Lower lobe of right lung (tissue), 2 donors: ENCODE measurements at regions not wholly inside any gene's neighbourhood (a gene's known extent, or its start where the extent isn't known, plus 50 kb on each side); places are given as distances from the start of the nearest gene placed in this dataset.

ENCODE experiments used
- ATAC-seq, 2 donors: fragments of 200-7000 bp; cut with Tn5 transposase; one replicate each; pipeline ENCODE4 v1.9.1; 2020 to 2022; ENCODE audit warnings: mild to moderate bottlenecking in 2 of 2, moderate library complexity in 2 of 2
- DNase-seq: peaks from one replicate; pipeline ENCODE4 v3.0.0-alpha.2; 2020
- H3K27ac ChIP-seq: fragments of 200-600 bp; one replicate; pipeline ENCODE4 v1.8.0; 2022
- H3K27me3 ChIP-seq: fragments of 200-600 bp; one replicate; pipeline ENCODE4 v1.8.0; 2022; ENCODE audit warnings: low read depth
- H3K36me3 ChIP-seq: fragments of 200-600 bp; one replicate; pipeline ENCODE4 v1.8.0; 2022; ENCODE audit warnings: mild to moderate bottlenecking
- H3K4me1 ChIP-seq: fragments of 200-600 bp; one replicate; pipeline ENCODE4 v1.8.0; 2022
- H3K4me3 ChIP-seq: fragments of 200-600 bp; one replicate; pipeline ENCODE4 v1.8.0; 2022; ENCODE audit warnings: mild to moderate bottlenecking
- H3K9me3 ChIP-seq: fragments of 200-600 bp; one replicate; pipeline ENCODE4 v1.8.0; 2022
- intact Hi-C: fragments of 100-400 bp; cut with DNase I; formaldehyde crosslinking; loops from one replicate; pipeline ENCODE4 v1.11.0; 2022
- TF ChIP-seq, protein P1 (sequence below): fragments of 200-600 bp; IDR thresholded peaks from one replicate; pipeline ENCODE4 v1.8.0; 2022; ENCODE audit warnings: antibody characterized with exemption, mild to moderate bottlenecking
- donor health status: DM: no; HTN: yes; CAD: no; lungs with severe emphysema.

DNA sequence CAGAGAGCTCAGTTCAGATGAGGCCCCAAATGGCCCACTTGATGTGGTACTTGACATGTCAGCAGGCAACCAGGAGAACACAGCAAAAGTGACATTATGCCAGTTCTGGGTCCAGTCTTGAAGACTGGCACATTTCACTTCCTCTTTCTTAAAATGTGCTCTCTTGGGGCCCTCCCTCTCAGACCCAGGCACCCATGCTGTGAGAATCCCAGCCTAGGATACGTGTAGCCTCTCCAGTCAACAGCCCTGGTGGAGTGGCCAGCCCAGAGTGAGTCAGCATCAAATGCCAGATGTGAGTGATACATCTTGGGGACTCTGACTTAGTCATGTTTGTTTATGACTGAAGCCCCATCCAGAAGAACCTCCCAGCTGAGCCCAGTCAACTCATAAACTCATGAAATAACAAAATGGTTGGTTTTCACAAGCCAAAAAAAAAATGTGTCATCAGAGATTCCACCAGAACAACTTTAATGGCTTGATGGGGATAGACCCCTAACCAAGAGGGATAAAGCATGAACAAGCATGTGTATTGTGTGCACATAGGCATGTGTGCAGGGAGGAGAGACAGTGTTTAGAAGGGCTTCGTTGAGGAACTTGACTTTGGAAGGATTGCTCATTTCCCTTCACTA is 82.5 kb upstream of the TNRC6C start:
- ATAC-seq (no peak), DNase-seq (peak; percentile 7)
- Histone ChIP-seq H3K27ac (no peak overlapping the region), H3K4me1 (peaks cover 8% of the 10 kb centered on the region), H3K36me3 (no peaks in the 10 kb centered on the region), H3K9me3 (peaks cover 9% of the 10 kb centered on the region), H3K27me3 (peaks cover 6% of the 10 kb centered on the region), H3K4me3 (no peak overlapping the region)
- TF ChIP-seq, protein P1, sequence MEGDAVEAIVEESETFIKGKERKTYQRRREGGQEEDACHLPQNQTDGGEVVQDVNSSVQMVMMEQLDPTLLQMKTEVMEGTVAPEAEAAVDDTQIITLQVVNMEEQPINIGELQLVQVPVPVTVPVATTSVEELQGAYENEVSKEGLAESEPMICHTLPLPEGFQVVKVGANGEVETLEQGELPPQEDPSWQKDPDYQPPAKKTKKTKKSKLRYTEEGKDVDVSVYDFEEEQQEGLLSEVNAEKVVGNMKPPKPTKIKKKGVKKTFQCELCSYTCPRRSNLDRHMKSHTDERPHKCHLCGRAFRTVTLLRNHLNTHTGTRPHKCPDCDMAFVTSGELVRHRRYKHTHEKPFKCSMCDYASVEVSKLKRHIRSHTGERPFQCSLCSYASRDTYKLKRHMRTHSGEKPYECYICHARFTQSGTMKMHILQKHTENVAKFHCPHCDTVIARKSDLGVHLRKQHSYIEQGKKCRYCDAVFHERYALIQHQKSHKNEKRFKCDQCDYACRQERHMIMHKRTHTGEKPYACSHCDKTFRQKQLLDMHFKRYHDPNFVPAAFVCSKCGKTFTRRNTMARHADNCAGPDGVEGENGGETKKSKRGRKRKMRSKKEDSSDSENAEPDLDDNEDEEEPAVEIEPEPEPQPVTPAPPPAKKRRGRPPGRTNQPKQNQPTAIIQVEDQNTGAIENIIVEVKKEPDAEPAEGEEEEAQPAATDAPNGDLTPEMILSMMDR: no peak
- intact Hi-C loops: no loop called here

DNA sequence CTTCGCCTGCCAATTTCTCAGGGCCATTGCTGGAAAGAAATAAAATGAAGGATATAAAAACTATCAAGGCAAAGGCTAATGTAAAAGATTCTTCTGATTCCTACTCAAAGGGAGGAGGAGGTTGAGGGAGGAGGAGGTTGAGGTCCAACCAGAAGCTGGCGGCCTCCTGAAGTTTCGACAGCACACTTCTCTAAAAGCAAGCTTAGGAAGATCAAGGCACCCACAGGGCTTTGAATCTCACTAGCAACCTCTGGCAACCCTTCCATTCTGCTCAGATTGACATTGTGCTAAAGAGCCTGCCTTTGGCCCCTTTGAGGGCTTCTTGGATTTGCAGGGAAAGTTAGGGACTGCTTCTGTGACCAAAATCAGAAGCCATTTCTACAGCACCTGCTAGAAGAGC is 81.5 kb upstream of the TNRC6C start:
- TF ChIP-seq, protein P1: no peak
- Histone ChIP-seq H3K9me3 (peaks cover 9% of the 10 kb centered on the region), H3K36me3 (no peaks in the 10 kb centered on the region), H3K4me3 (no peak overlapping the region), H3K4me1 (peaks cover 19% of the 10 kb centered on the region), H3K27ac (no peak overlapping the region), H3K27me3 (peaks cover 5% of the 10 kb centered on the region)
- ATAC-seq (no peak), DNase-seq (no peak)
- intact Hi-C loops: no loop called here

DNA sequence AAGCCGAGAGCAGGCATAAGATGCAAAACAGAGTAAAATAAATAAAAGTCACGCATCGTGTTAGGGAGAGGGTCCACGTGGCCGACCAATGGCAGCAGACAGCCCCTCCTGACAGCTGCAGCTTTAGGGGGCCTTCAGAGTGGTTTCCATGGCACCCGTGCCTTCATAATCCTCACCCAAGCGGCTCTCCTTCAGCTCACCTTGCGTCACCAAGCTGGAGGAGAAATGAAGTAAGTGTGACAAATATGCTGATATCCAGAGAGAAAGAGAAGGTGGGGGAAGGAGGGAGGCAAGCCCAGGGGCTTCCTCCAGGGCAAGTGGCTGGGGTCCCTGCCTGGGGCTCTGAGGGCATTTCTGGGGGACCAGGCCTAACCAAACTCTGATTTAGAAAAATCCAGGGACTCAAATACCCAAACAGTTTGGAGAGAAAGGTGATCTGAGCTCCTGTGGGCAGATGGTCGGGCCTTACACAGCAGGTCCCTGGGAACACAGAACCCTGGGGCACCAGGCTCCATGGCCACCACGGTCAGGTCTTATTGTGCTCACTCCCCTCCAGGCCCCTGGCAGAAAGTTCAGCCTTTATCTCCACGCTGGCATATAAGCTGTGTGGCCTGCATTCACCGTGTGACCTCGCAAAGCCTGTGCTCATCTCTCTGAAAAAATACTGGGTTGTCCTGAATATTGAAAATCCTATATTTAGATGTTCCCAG is 80.7 kb upstream of the TNRC6C start:
- ATAC-seq: no peak
- intact Hi-C loops: no loop called here

DNA sequence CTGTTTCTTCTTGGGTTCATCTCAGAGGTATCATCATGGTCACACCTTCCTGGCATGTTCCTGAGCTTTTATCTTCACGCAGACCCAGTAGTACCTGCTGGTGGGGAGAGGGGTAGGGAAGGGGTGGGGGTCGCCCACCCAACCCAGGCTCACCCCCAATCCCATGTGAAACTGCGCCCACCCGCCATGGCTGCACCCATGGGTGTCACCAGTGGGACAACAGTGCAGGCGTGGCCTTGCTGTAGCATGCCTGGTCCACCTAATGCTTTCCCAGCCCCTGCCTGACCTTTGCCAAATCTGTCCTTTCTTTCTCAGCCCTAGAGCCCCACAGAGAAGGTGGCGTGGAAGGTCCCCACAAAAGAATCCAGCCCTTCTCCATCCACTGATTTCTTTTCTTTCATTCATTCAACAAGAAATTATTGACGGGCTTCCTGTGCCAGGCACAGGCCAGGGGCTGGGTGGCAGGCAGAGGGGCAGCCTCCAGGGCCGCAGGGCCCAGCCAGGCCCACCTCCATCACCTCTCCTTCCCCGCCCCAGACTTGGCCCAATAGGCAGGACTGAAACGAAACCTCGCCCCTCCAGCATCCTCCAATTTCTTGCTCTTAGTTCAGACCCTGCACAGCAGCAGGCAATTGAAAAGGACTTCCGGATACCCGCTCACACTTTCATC is 79.1 kb upstream of the TNRC6C start:
- TF ChIP-seq, protein P1: no peak
- intact Hi-C loops: no loop called here
- DNase-seq: peak; percentile 35

More for the DNA sequence above, 80.7 kb upstream of the TNRC6C start:
- DNase-seq: no peak
- TF ChIP-seq, protein P1: no peak
- Histone ChIP-seq H3K27ac (no peak overlapping the region), H3K9me3 (peaks cover 9% of the 10 kb centered on the region), H3K4me1 (peaks cover 26% of the 10 kb centered on the region), H3K36me3 (no peaks in the 10 kb centered on the region), H3K27me3 (no peaks in the 10 kb centered on the region), H3K4me3 (no peak overlapping the region)

DNA sequence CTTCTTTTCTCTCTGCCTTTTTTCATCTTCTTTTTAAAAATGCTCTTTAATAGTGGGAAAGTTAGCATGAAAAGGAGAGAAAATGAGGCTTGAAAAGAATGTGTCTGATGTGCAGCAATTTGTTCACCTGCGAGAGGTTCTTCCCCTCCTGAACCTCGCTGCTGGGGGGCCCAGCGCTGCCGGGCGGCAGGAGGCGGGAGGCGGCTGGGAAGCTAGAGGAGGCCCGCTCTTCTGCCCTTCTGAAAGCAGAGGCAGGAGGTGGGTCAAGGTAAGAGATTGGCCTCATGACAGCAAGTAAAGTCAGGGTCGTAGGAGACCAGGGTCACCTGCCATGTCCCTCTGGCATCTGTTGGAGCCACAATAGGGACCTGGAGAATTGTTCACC is 78.6 kb upstream of the TNRC6C start:
- Histone ChIP-seq H3K36me3 (no peaks in the 10 kb centered on the region), H3K9me3 (peaks cover 9% of the 10 kb centered on the region), H3K4me1 (peaks cover 32% of the 10 kb centered on the region), H3K27me3 (peaks cover 11% of the 10 kb centered on the region), H3K4me3 (no peak overlapping the region), H3K27ac (no peak overlapping the region)
- peak; percentile 9 for DNase-seq
- intact Hi-C loops: no loop called here
- TF ChIP-seq, protein P1: no peak
- ATAC-seq: no peak

More for the DNA sequence above, 79.1 kb upstream of the TNRC6C start:
- Histone ChIP-seq H3K4me1 (peaks cover 32% of the 10 kb centered on the region), H3K9me3 (peaks cover 9% of the 10 kb centered on the region), H3K4me3 (no peak overlapping the region), H3K27ac (no peak overlapping the region), H3K27me3 (peaks cover 6% of the 10 kb centered on the region), H3K36me3 (no peaks in the 10 kb centered on the region)
- ATAC-seq: no peak
